GM12801 (cell line): ENCODE measurements at regions not wholly inside any gene's neighbourhood (a gene's known extent, or its start where the extent isn't known, plus 50 kb on each side); places are given as distances from the start of the nearest gene placed in this dataset.

Experiments
- TF ChIP-seq, protein P1 (sequence below): IDR thresholded peaks from one replicate; pipeline ENCODE4 v1.5.1; 2011; ENCODE audit warnings: control low read depth; ENCODE audit not compliant: insufficient read length; ENCODE audit errors: extremely low read depth

- TF ChIP-seq, protein P1, sequence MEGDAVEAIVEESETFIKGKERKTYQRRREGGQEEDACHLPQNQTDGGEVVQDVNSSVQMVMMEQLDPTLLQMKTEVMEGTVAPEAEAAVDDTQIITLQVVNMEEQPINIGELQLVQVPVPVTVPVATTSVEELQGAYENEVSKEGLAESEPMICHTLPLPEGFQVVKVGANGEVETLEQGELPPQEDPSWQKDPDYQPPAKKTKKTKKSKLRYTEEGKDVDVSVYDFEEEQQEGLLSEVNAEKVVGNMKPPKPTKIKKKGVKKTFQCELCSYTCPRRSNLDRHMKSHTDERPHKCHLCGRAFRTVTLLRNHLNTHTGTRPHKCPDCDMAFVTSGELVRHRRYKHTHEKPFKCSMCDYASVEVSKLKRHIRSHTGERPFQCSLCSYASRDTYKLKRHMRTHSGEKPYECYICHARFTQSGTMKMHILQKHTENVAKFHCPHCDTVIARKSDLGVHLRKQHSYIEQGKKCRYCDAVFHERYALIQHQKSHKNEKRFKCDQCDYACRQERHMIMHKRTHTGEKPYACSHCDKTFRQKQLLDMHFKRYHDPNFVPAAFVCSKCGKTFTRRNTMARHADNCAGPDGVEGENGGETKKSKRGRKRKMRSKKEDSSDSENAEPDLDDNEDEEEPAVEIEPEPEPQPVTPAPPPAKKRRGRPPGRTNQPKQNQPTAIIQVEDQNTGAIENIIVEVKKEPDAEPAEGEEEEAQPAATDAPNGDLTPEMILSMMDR = no peak
Measured at GRCh38 chr17:79201119-79201518, 126.5 kb downstream of the ENGASE start.

GRCh38 chr17:79196913-79197312, 122.3 kb downstream of the ENGASE start:
- TF ChIP-seq, protein P1 = no peak

DNA sequence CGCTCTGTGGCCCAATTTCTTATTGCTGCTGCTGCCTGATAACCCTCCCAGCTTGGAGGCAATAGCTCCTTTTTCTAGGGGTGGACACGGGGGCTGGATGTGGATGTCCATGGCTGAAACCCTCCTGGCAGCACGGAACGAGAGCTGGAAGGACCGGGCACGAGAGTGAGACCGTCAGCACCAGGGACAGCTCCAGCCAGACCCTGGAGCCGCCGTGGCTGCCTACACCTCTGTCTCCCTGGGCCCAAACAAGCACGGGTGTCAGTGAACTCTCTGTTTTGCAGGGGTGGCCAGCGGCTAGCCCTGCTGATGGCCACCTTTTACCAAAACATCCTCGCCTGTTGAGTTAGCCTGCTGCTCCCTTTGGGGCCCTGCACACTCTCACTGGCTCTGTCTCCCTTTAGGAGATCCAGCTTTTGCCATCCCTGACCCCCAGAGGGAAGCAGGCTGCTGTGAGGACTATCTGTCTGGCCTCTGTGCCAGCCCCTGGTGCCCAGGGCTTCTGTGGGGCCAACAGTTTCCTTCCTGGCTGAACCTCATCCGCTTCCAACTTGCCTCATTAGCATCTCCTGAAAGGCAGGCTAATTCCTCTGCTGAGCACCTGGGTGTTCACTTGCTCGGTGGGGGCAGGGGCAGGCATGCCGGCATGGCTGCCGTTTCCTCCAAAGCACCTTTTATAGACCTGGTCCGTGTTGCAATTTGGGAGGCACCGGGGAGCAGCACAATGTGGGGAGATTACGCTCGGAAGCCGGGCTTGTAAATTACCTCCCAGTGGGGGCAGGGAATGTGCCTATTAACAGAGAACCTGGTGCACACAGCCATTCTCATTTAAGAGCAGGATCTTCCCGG, 118.1 kb downstream of the ENGASE start:
- TF ChIP-seq, protein P1 = no peak

GRCh38 chr17:79191270-79191934, 116.8 kb downstream of the ENGASE start:
- TF ChIP-seq, protein P1 = no peak

DNA sequence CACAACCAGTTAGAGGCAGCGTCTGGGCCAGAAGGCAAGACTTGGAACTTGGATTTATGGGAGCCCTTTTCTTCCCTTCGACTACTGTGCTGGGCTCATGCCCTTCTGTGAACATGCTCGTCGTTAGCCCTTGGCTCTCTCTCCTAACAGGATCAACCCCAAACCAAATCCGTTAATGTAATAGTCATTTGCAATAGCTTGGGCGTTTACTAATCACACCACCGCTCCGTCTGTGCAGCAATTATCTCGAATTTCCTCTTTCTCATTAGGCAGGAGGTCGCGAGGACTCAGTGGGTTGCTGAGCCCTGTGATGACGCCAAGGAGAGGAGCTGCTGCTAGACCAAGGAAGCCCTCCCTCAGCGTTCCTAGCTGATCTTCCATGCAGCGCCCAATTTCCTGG, 114.7 kb downstream of the ENGASE start:
- TF ChIP-seq, protein P1 = no peak

DNA sequence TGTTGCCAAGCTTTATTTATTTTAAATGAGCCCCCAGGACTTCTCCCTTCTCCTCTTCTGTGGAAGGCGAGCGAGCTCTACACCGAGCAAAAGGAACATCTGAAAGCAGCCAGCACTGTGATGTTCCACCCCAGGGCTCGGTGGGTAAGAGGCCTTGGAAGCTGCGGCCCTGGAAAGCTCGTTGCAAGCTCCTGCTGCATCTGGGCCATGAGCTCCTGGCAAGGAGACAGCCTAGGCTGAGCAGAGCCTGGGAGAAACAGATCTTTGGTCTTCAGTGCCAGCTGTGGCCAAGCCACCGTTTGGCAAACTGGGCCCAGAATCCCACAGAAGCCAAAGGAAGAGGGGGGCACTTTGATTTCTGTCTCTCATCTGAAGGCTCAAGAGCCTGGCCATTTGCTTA, 114.1 kb downstream of the ENGASE start:
- TF ChIP-seq, protein P1 = no peak

DNA sequence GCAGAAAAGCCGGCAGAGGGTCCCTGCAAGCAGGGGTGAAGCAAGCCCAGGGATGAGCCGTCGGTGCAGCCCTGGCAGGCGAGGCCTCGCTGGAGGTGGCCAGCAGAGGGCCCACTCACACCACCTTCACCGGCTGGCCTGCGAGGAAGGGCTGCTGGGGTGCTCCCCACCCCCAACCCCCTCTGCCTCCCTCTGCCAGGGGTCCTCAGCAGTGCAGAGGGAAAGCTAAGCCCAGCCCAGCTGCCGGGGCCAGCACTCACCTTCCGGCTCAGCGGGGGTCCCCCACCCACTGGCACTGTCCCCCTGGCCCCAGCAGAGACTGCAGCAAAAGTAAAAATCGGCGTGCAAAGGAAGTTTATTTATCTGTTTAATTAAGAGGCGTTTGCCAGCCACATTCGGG, 113.4 kb downstream of the ENGASE start:
- TF ChIP-seq, protein P1 = no peak
